Caco-2 (cell line): ENCODE measurements at regions not wholly inside any gene's neighbourhood (a gene's known extent, or its start where the extent isn't known, plus 50 kb on each side); places are given as distances from the start of the nearest gene placed in this dataset.

Experiments used
- BruUV-seq: library from RNA; stranded (reverse); fragments of 400-500 nt; replicated peaks from 2 replicates; lab custom pipeline; 2021; lab: Mats Ljungman, UMichigan
- CTCF ChIA-PET: fragments of 300-600 bp; sonication (Branson Sonifier 250); formaldehyde crosslinking; loops from one replicate; lab custom pipeline; 2022; ENCODE audit warnings: antibody characterized with exemption; lab: Charles Lee
- POLR2A ChIA-PET: fragments of 300-600 bp; sonication (Branson Sonifier 250); formaldehyde crosslinking; loops from one replicate; lab custom pipeline; 2022; ENCODE audit warnings: antibody characterized with exemption; lab: Charles Lee
- DNase-seq, 2 experiments: peaks; one replicate each; pipeline versions ENCODE4 v3.0.0 to v3.0.0-alpha.2; 2020 to 2022
- H3K27me3 ChIP-seq: replicated peaks from 2 replicates; pipeline ENCODE4 v1.6.0; 2011; ENCODE audit warnings: low read length; ENCODE audit not compliant: control insufficient read depth, insufficient read depth
- H3K36me3 ChIP-seq: 2 replicates; pipeline ENCODE4 v1.5.1; 2011; ENCODE audit warnings: low read length; ENCODE audit not compliant: control insufficient read depth, insufficient read depth
- H3K4me1 ChIP-seq: fragments of 250-450 bp; sonication (Bioruptor Pico); 2 replicates; pipeline ENCODE4 v1.5.1; 2020; ENCODE audit warnings: mild to moderate bottlenecking
- H3K4me3 ChIP-seq: 2 replicates; pipeline ENCODE4 v1.5.1; 2011; ENCODE audit warnings: low read depth, mild to moderate bottlenecking, control low read depth, low read length
- H3K9me3 ChIP-seq: fragments of 250-450 bp; sonication (Bioruptor Pico); 2 replicates; pipeline ENCODE4 v1.5.1; 2020; ENCODE audit warnings: mild to moderate bottlenecking, moderate library complexity
- H3K27ac Mint-ChIP-seq: one replicate; pipeline ENCODE4 v1.8.0; 2022; ENCODE audit warnings: mixed read lengths; ENCODE audit not compliant: unreplicated experiment
- H3K27me3 Mint-ChIP-seq: one replicate; pipeline ENCODE4 v1.8.0; 2022; ENCODE audit warnings: mixed read lengths; ENCODE audit not compliant: insufficient read depth, unreplicated experiment
- H3K36me3 Mint-ChIP-seq: one replicate; pipeline ENCODE4 v1.8.0; 2022; ENCODE audit warnings: mild to moderate bottlenecking, mixed read lengths; ENCODE audit not compliant: insufficient read depth, unreplicated experiment
- H3K4me1 Mint-ChIP-seq: one replicate; pipeline ENCODE4 v1.8.0; 2022; ENCODE audit warnings: low read depth, mixed read lengths; ENCODE audit not compliant: unreplicated experiment
- H3K4me3 Mint-ChIP-seq: one replicate; pipeline ENCODE4 v1.8.0; 2022; ENCODE audit warnings: mild to moderate bottlenecking, moderate library complexity, mixed read lengths; ENCODE audit not compliant: unreplicated experiment
- H3K9me3 Mint-ChIP-seq: one replicate; pipeline ENCODE4 v1.8.0; 2022; ENCODE audit warnings: mixed read lengths; ENCODE audit not compliant: unreplicated experiment
- CTCF ChIP-seq, 2 experiments: fragments of 200-600 bp in 1 of 2; IDR thresholded peaks; 1 replicate in 1 of 2; 2 replicates in 1 of 2; pipeline versions ENCODE4 v1.5.1 to v1.8.0; 2011 to 2022; ENCODE audit warnings: antibody characterized with exemption in 1 of 2, control low read depth in 1 of 2, inconsistent platforms in 1 of 2, low read depth in 1 of 2, low read length in 1 of 2, mild to moderate bottlenecking in 1 of 2, moderate library complexity in 1 of 2; ENCODE audit not compliant: insufficient read depth in 1 of 2, severe bottlenecking in 1 of 2, unreplicated experiment in 1 of 2
- intact Hi-C: fragments of 100-400 bp; cut with micrococcal nuclease; formaldehyde crosslinking; loops from one replicate; pipeline ENCODE4 v1.10.0; 2022; ENCODE audit not compliant: unreplicated experiment

GRCh38 chr5:42015681-42016080 lies 90.6 kb downstream of the FBXO4 start:
- no peak overlapping the region for H3K27ac Mint-ChIP-seq
- no peaks in the 10 kb centered on the region for H3K36me3 ChIP-seq
- POLR2A ChIA-PET, result no interaction called here
- CTCF ChIA-PET, result no interaction called here
- H3K4me3 ChIP-seq, result no peak overlapping the region
- no peak overlapping the region for H3K4me3 Mint-ChIP-seq
- intact Hi-C loops, result no loop called here
- no peaks in the 10 kb centered on the region for H3K4me1 ChIP-seq
- H3K27me3 ChIP-seq, result no peaks in the 10 kb centered on the region
- H3K9me3 Mint-ChIP-seq, result no peaks in the 10 kb centered on the region
- peaks cover 13% of the 10 kb centered on the region for H3K27me3 Mint-ChIP-seq
- no peaks in the 10 kb centered on the region for H3K36me3 Mint-ChIP-seq
- H3K9me3 ChIP-seq, result no peaks in the 10 kb centered on the region
- H3K4me1 Mint-ChIP-seq, result peaks cover 2% of the 10 kb centered on the region
- DNase-seq, result no peak
- no TSS peak for BruUV-seq
- TF ChIP-seq CTCF (IDR thresholded peaks at IDR 0.05; ENCODE audit: insufficient read depth in 1 of 2, low read depth in 1 of 2, low read length in 1 of 2, severe bottlenecking in 1 of 2, unreplicated experiment in 1 of 2), result no peak

GRCh38 chr5:42020788-42021530 lies 95.9 kb downstream of the FBXO4 start:
- Mint-ChIP-seq H3K4me3 (no peak overlapping the region), H3K27me3 (peaks cover 4% of the 10 kb centered on the region), H3K9me3 (no peaks in the 10 kb centered on the region), H3K4me1 (peaks cover 5% of the 10 kb centered on the region), H3K27ac (no peak overlapping the region), H3K36me3 (no peaks in the 10 kb centered on the region)
- no TSS peak for BruUV-seq
- ChIA-PET CTCF (no interaction called here), POLR2A (no interaction called here)
- no peak for TF ChIP-seq CTCF (IDR thresholded peaks at IDR 0.05; ENCODE audit: insufficient read depth in 1 of 2, low read depth in 1 of 2, low read length in 1 of 2, severe bottlenecking in 1 of 2, unreplicated experiment in 1 of 2)
- H3K9me3 ChIP-seq, result no peaks in the 10 kb centered on the region
- H3K4me3 ChIP-seq, result no peak overlapping the region
- H3K4me1 ChIP-seq, result no peaks in the 10 kb centered on the region
- no peaks in the 10 kb centered on the region for H3K36me3 ChIP-seq
- DNase-seq, result no peak
- intact Hi-C loops, result no loop called here
- no peaks in the 10 kb centered on the region for H3K27me3 ChIP-seq

DNA sequence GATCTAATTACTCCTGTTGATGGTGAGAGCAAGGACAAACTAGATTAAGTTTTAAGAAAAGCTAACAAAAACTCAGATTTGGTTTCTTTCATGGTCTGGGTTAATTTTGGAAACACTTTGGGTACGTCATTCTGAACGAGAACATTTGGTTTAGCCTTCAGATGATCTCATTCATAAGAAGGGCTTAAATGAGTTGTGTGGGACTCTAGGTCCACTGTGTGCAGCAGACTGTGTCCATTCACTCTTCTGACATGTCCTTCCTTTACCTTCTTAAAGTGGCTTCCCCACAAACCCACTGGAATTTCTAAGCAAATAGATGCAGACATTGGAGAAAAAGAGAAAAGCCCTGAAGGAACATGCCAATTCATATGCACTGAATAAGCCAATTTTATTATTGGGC lies 96.8 kb downstream of the FBXO4 start:
- H3K4me3 Mint-ChIP-seq, result no peak overlapping the region
- ChIA-PET CTCF (no interaction called here), POLR2A (no interaction called here)
- H3K36me3 Mint-ChIP-seq, result no peaks in the 10 kb centered on the region
- H3K27me3 ChIP-seq, result no peaks in the 10 kb centered on the region
- intact Hi-C loops, result no loop called here
- no peaks in the 10 kb centered on the region for H3K9me3 ChIP-seq
- no peak overlapping the region for H3K4me3 ChIP-seq
- no TSS peak for BruUV-seq
- no peaks in the 10 kb centered on the region for H3K36me3 ChIP-seq
- no peak for TF ChIP-seq CTCF (IDR thresholded peaks at IDR 0.05; ENCODE audit: insufficient read depth in 1 of 2, low read depth in 1 of 2, low read length in 1 of 2, severe bottlenecking in 1 of 2, unreplicated experiment in 1 of 2)
- H3K4me1 ChIP-seq, result no peaks in the 10 kb centered on the region
- H3K27ac Mint-ChIP-seq, result no peak overlapping the region
- peaks cover 4% of the 10 kb centered on the region for H3K27me3 Mint-ChIP-seq
- no peak for DNase-seq
- peaks cover 5% of the 10 kb centered on the region for H3K4me1 Mint-ChIP-seq
- H3K9me3 Mint-ChIP-seq, result no peaks in the 10 kb centered on the region
